Prostate gland (tissue), 2 donors: ENCODE measurements at regions not wholly inside any gene's neighbourhood (a gene's known extent, or its start where the extent isn't known, plus 50 kb on each side); places are given as distances from the start of the nearest gene placed in this dataset.

ENCODE experiments used
- CTCF ChIP-seq, 4 experiments: fragments of 200-600 bp in 2 of 4; fragments of 450-650 bp in 2 of 4; sonication (generic) in 2 of 4; IDR thresholded peaks; 1 replicate in 3 of 4; 2 replicates in 1 of 4; pipeline ENCODE4 v1.5.1; 2016 to 2019; ENCODE audit warnings: antibody characterized with exemption in 4 of 4, mild to moderate bottlenecking in 2 of 4, moderate library complexity in 2 of 4
- POLR2A ChIP-seq: fragments of 450-650 bp; IDR thresholded peaks from one replicate; pipeline ENCODE4 v1.6.1; 2016; ENCODE audit warnings: antibody characterized with exemption, mild to moderate bottlenecking
- POLR2AphosphoS5 ChIP-seq: sonication (generic); formaldehyde crosslinking; IDR thresholded peaks from one replicate; pipeline ENCODE4 v1.6.1; 2017; ENCODE audit warnings: antibody characterized with exemption

- TF ChIP-seq POLR2A (no peak), CTCF (IDR thresholded peaks at IDR 0.05) (no peak), POLR2AphosphoS5 (no peak)
These were observed 364.5 kb upstream of the CDH2 start for GRCh38 chr18:28541276-28541930.
